Embryonic facial prominence (tissue), 1 donor: ENCODE measurements at regions not wholly inside any gene's neighbourhood (a gene's known extent, or its start where the extent isn't known, plus 50 kb on each side); places are given as distances from the start of the nearest gene placed in this dataset.

ENCODE experiments used
- DNase-seq: peaks from one replicate; pipeline ENCODE4 v3.0.0-alpha.2; 2016; ENCODE audit errors: extremely low spot score

GRCh38 chr13:58190577-58190976 is 559.0 kb downstream of the PCDH17 start:
- DNase-seq: no peak

GRCh38 chr13:58191754-58192153 is 560.2 kb downstream of the PCDH17 start:
- DNase-seq: no peak

- DNase-seq: no peak
Measured at GRCh38 chr13:58202099-58202498, 570.6 kb downstream of the PCDH17 start.

- DNase-seq: no peak
Measured at GRCh38 chr13:58207501-58207900, 576.0 kb downstream of the PCDH17 start.

GRCh38 chr13:58235454-58235853 is 603.9 kb downstream of the PCDH17 start:
- DNase-seq: no peak

GRCh38 chr13:58238972-58239773 is 607.6 kb downstream of the PCDH17 start:
- DNase-seq: no peak

GRCh38 chr13:58239774-58240268 is 608.3 kb downstream of the PCDH17 start:
- DNase-seq: no peak

- no peak for DNase-seq
Measured at GRCh38 chr13:58247080-58247479, 615.5 kb downstream of the PCDH17 start.

- DNase-seq: no peak
Measured at GRCh38 chr13:58254943-58255342, 623.4 kb downstream of the PCDH17 start.

- DNase-seq: no peak
Measured at GRCh38 chr13:58266271-58266670, 634.7 kb downstream of the PCDH17 start.

- DNase-seq: no peak
Measured at GRCh38 chr13:58298556-58299135, 667.1 kb downstream of the PCDH17 start.

GRCh38 chr13:58300224-58300623 is 668.7 kb downstream of the PCDH17 start:
- DNase-seq: no peak

GRCh38 chr13:58300974-58301681 is 669.6 kb downstream of the PCDH17 start:
- no peak for DNase-seq

GRCh38 chr13:58302349-58302748 is 670.8 kb downstream of the PCDH17 start:
- no peak for DNase-seq

- DNase-seq: no peak
Measured at GRCh38 chr13:58306062-58306461, 674.5 kb downstream of the PCDH17 start.

GRCh38 chr13:58313219-58313618 is 681.7 kb downstream of the PCDH17 start:
- no peak for DNase-seq

GRCh38 chr13:58318495-58319167 is 687.1 kb downstream of the PCDH17 start:
- DNase-seq: no peak

GRCh38 chr13:58324161-58324560 is 692.6 kb downstream of the PCDH17 start:
- DNase-seq: no peak

- no peak for DNase-seq
Measured at GRCh38 chr13:58329746-58330145, 698.2 kb downstream of the PCDH17 start.

GRCh38 chr13:58340895-58341294 is 709.4 kb downstream of the PCDH17 start:
- no peak for DNase-seq

- DNase-seq: no peak
Measured at GRCh38 chr13:58341318-58341717, 709.8 kb downstream of the PCDH17 start.

GRCh38 chr13:58343076-58343475 is 711.5 kb downstream of the PCDH17 start:
- no peak for DNase-seq
